GM13976 (cell line): ENCODE measurements at regions not wholly inside any gene's neighbourhood (a gene's known extent, or its start where the extent isn't known, plus 50 kb on each side); places are given as distances from the start of the nearest gene placed in this dataset.

Experiments
- DNase-seq: peaks from one replicate; pipeline ENCODE4 v3.0.0; 2012; ENCODE audit warnings: low spot score
- CTCF ChIP-seq: IDR thresholded peaks from 2 replicates; pipeline ENCODE4 v1.5.1; 2012; ENCODE audit warnings: borderline replicate concordance, mild to moderate bottlenecking; ENCODE audit not compliant: insufficient read depth; ENCODE audit errors: extremely low read depth, missing control alignments, control extremely low read depth
- in situ Hi-C: fragments of 300-500 bp; cut with MboI; formaldehyde crosslinking; loops from one replicate; pipeline ENCODE4 v1.12.0; 2022; ENCODE audit warnings: low sequenced_read_pairs, mixed read lengths, inconsistent platforms; ENCODE audit not compliant: unreplicated experiment

- in situ Hi-C loops, result no loop called here
- no peak for DNase-seq
- TF ChIP-seq CTCF, result no peak
Observed at GRCh38 chr2:18708203-18708715, 118.9 kb upstream of the NT5C1B start.

- no peak for DNase-seq
- in situ Hi-C loops, result no loop called here
- TF ChIP-seq CTCF, result no peak
Observed at GRCh38 chr2:18706001-18706400, 116.6 kb upstream of the NT5C1B start.

GRCh38 chr2:18704276-18704675, 114.9 kb upstream of the NT5C1B start:
- no peak for DNase-seq
- no peak for TF ChIP-seq CTCF
- in situ Hi-C loops, result no loop called here

- in situ Hi-C loops, result no loop called here
- DNase-seq, result no peak
- TF ChIP-seq CTCF, result no peak
Observed at GRCh38 chr2:18703555-18703954, 114.2 kb upstream of the NT5C1B start.

GRCh38 chr2:18701981-18702380, 112.6 kb upstream of the NT5C1B start:
- in situ Hi-C loops, result no loop called here
- DNase-seq, result no peak
- TF ChIP-seq CTCF, result no peak

- DNase-seq, result no peak
- no peak for TF ChIP-seq CTCF
- in situ Hi-C loops, result no loop called here
Observed at GRCh38 chr2:18701546-18701945, 112.2 kb upstream of the NT5C1B start.

GRCh38 chr2:18690342-18690741, 101.0 kb upstream of the NT5C1B start:
- DNase-seq, result no peak
- in situ Hi-C loops, result no loop called here
- TF ChIP-seq CTCF, result no peak
